Stimulated activated CD4-positive, alpha-beta T cell treated with anti-CD3 and anti-CD28 coated beads, Interleukin-2, amount 100 ng/mL, for 24 hours (primary cell): ENCODE measurements at regions not wholly inside any gene's neighbourhood (a gene's known extent, or its start where the extent isn't known, plus 50 kb on each side); places are given as distances from the start of the nearest gene placed in this dataset.

ENCODE experiments used
- DNase-seq, 2 donors: peaks; one replicate each; pipeline ENCODE4 v3.0.0-alpha.2; 2020

- no peak for DNase-seq
Observed at GRCh38 chr14:58785701-58786100, 147.9 kb downstream of the DACT1 start.

- no peak for DNase-seq
Observed at GRCh38 chr14:58787592-58787991, 149.8 kb downstream of the DACT1 start.

- DNase-seq: no peak
Observed at GRCh38 chr14:58788655-58789503, 151.1 kb downstream of the DACT1 start.

- no peak for DNase-seq
Observed at GRCh38 chr14:58789736-58790135, 152.0 kb downstream of the DACT1 start.

GRCh38 chr14:58792416-58792815, 154.7 kb downstream of the DACT1 start:
- no peak for DNase-seq

GRCh38 chr14:58793131-58793740, 155.5 kb downstream of the DACT1 start:
- no peak for DNase-seq

GRCh38 chr14:58794993-58795762, 157.4 kb downstream of the DACT1 start:
- no peak for DNase-seq

GRCh38 chr14:58796242-58797009, 158.7 kb downstream of the DACT1 start:
- no peak for DNase-seq

- DNase-seq: no peak
Observed at GRCh38 chr14:58797010-58797429, 159.3 kb downstream of the DACT1 start.

GRCh38 chr14:58798173-58798572, 160.4 kb downstream of the DACT1 start:
- DNase-seq: no peak

- no peak for DNase-seq
Observed at GRCh38 chr14:58801086-58801485, 163.3 kb downstream of the DACT1 start.

- no peak for DNase-seq
Observed at GRCh38 chr14:58805057-58805456, 167.3 kb downstream of the DACT1 start.

GRCh38 chr14:58805605-58806409, 168.0 kb downstream of the DACT1 start:
- DNase-seq: no peak

- DNase-seq: no peak
Observed at GRCh38 chr14:58807191-58807590, 169.4 kb downstream of the DACT1 start.

- DNase-seq: no peak
Observed at GRCh38 chr14:58808828-58809227, 171.1 kb downstream of the DACT1 start.

- no peak for DNase-seq
Observed at GRCh38 chr14:58809520-58809919, 171.8 kb downstream of the DACT1 start.

- DNase-seq: no peak
Observed at GRCh38 chr14:58812050-58812910, 174.5 kb downstream of the DACT1 start.

- no peak for DNase-seq
Observed at GRCh38 chr14:58813745-58814144, 176.0 kb downstream of the DACT1 start.

GRCh38 chr14:58814466-58814865, 176.7 kb downstream of the DACT1 start:
- DNase-seq: no peak

- no peak for DNase-seq
Observed at GRCh38 chr14:58815161-58815701, 177.5 kb downstream of the DACT1 start.

GRCh38 chr14:58815794-58816193, 178.0 kb downstream of the DACT1 start:
- DNase-seq: no peak
